IMR-90 (cell line): ENCODE measurements at regions not wholly inside any gene's neighbourhood (a gene's known extent, or its start where the extent isn't known, plus 50 kb on each side); places are given as distances from the start of the nearest gene placed in this dataset.

Source experiments
- ATAC-seq: fragments of 200-7000 bp; cut with Tn5 transposase; 2 replicates; pipeline ENCODE4 v1.9.1; 2020; ENCODE audit warnings: low read depth, mild to moderate bottlenecking, moderate library complexity
- BruUV-seq: library from RNA; stranded (reverse); fragments of 400-500 nt; replicated peaks from 2 replicates; lab custom pipeline; 2021; lab: Mats Ljungman, UMichigan
- CTCF ChIA-PET: fragments of 300-600 bp; formaldehyde crosslinking; extraction: SDS; loops from one replicate; lab custom pipeline; 2021; ENCODE audit warnings: antibody characterized with exemption; lab: Yijun Ruan, JAX
- POLR2A ChIA-PET: fragments of 300-600 bp; sonication (Branson Sonifier 250); formaldehyde crosslinking; loops from one replicate; lab custom pipeline; 2022; ENCODE audit warnings: antibody characterized with exemption; ENCODE audit not compliant: unreplicated experiment; lab: Charles Lee
- DNase-seq: peaks from one replicate; pipeline ENCODE4 v3.0.0; 2013
- H2AFZ ChIP-seq: replicated peaks from 2 replicates; pipeline ENCODE3; 2013; ENCODE audit warnings: low read length, mild to moderate bottlenecking; ENCODE audit not compliant: poor library complexity
- H2AK5ac ChIP-seq: 2 replicates; pipeline ENCODE4 v1.6.1; 2013; ENCODE audit warnings: low read depth, low read length, inconsistent platforms
- H2AK9ac ChIP-seq: replicated peaks from 2 replicates; pipeline ENCODE3; 2013; ENCODE audit warnings: mild to moderate bottlenecking, low read depth, low read length, moderate library complexity; ENCODE audit not compliant: poor library complexity
- H2BK120ac ChIP-seq: 2 replicates; pipeline ENCODE4 v1.6.1; 2013; ENCODE audit warnings: low read depth, low read length, inconsistent platforms
- H2BK15ac ChIP-seq: 3 replicates; pipeline ENCODE4 v1.6.1; 2013; ENCODE audit warnings: low read depth, low read length, inconsistent platforms
- H2BK20ac ChIP-seq: 2 replicates; pipeline ENCODE4 v1.6.1; 2013; ENCODE audit warnings: low read depth, mild to moderate bottlenecking, inconsistent platforms, low read length, moderate library complexity
- H2BK5ac ChIP-seq: 2 replicates; pipeline ENCODE4 v1.6.1; 2013; ENCODE audit warnings: mild to moderate bottlenecking, low read depth, low read length, inconsistent platforms; ENCODE audit not compliant: poor library complexity, severe bottlenecking
- H3K14ac ChIP-seq: replicated peaks from 2 replicates; pipeline ENCODE4 v1.6.1; 2013; ENCODE audit warnings: low read depth, low read length, inconsistent platforms
- H3K18ac ChIP-seq: 2 replicates; pipeline ENCODE4 v1.6.1; 2013; ENCODE audit warnings: low read depth, low read length, control low read depth
- H3K23ac ChIP-seq: 2 replicates; pipeline ENCODE4 v1.6.1; 2013; ENCODE audit warnings: low read depth, low read length, inconsistent platforms
- H3K27ac ChIP-seq: 2 replicates; pipeline ENCODE4 v1.5.1; 2013; ENCODE audit warnings: mild to moderate bottlenecking, control low read depth, low read length; ENCODE audit not compliant: insufficient read depth
- H3K27me3 ChIP-seq: 2 replicates; pipeline ENCODE4 v1.6.1; 2013; ENCODE audit warnings: low read length; ENCODE audit not compliant: control insufficient read depth, insufficient read depth
- H3K36me3 ChIP-seq: 2 replicates; pipeline ENCODE4 v1.6.1; 2013; ENCODE audit warnings: low read length, mixed read lengths; ENCODE audit not compliant: control insufficient read depth, insufficient read depth
- H3K4ac ChIP-seq: 2 replicates; pipeline ENCODE4 v1.6.1; 2013; ENCODE audit warnings: low read depth, low read length, inconsistent platforms
- H3K4me1 ChIP-seq: 2 replicates; pipeline ENCODE4 v1.6.1; 2013; ENCODE audit warnings: low read length, mixed read lengths; ENCODE audit not compliant: control insufficient read depth, insufficient read depth
- H3K4me2 ChIP-seq: 2 replicates; pipeline ENCODE4 v1.6.1; 2013; ENCODE audit warnings: low read depth, mild to moderate bottlenecking, control low read depth, low read length, moderate library complexity
- H3K4me3 ChIP-seq: 2 replicates; pipeline ENCODE4 v1.5.1; 2013; ENCODE audit warnings: low read depth, mild to moderate bottlenecking, control low read depth, low read length, moderate library complexity; ENCODE audit not compliant: insufficient read depth
- H3K56ac ChIP-seq: 2 replicates; pipeline ENCODE4 v1.6.1; 2013; ENCODE audit warnings: low read length, inconsistent platforms; ENCODE audit not compliant: insufficient read depth; ENCODE audit errors: extremely low read depth
- H3K79me1 ChIP-seq, 2 experiments: 2 replicates each; pipeline ENCODE4 v1.6.1; 2013; ENCODE audit warnings: low read length in 2 of 2, inconsistent platforms in 1 of 2, low read depth in 1 of 2
- H3K9ac ChIP-seq: 2 replicates; pipeline ENCODE4 v1.6.1; 2013; ENCODE audit warnings: low read depth, low read length, control low read depth
- H3K9me1 ChIP-seq: 2 replicates; pipeline ENCODE4 v1.6.1; 2013; ENCODE audit warnings: low read length, inconsistent platforms; ENCODE audit not compliant: insufficient read depth
- H3K9me3 ChIP-seq: 2 replicates; pipeline ENCODE4 v1.6.1; 2013; ENCODE audit warnings: low read length; ENCODE audit not compliant: control insufficient read depth, insufficient read depth
- H4K20me1 ChIP-seq: 2 replicates; pipeline ENCODE4 v1.6.1; 2013; ENCODE audit warnings: low read length, inconsistent platforms; ENCODE audit not compliant: insufficient read depth
- H4K5ac ChIP-seq: 2 replicates; pipeline ENCODE4 v1.6.1; 2013; ENCODE audit warnings: mild to moderate bottlenecking, low read depth, low read length, control low read depth
- H4K8ac ChIP-seq, 2 experiments: 2 replicates each; pipeline ENCODE4 v1.6.1; 2013; ENCODE audit warnings: low read depth in 2 of 2, low read length in 2 of 2, control low read depth in 1 of 2, inconsistent platforms in 1 of 2
- H4K91ac ChIP-seq: 2 replicates; pipeline ENCODE4 v1.6.1; 2013; ENCODE audit warnings: low read depth, low read length, inconsistent platforms; ENCODE audit not compliant: insufficient read depth
- FOS ChIP-seq: fragments of 150-350 bp; IDR thresholded peaks from 2 replicates; pipeline ENCODE4 v1.6.1; 2016; ENCODE audit warnings: low read depth, low read length
- MAZ ChIP-seq: IDR thresholded peaks from 2 replicates; pipeline ENCODE4 v1.6.1; 2012; ENCODE audit warnings: low read depth, mild to moderate bottlenecking, low read length, improper control_type of control experiment, moderate library complexity, borderline replicate concordance
- WGBS, 2 experiments: methylation state at CpG; one replicate each; pipeline versions ENCODE4 v1.1.5 to v1.1.7; 2013; ENCODE audit warnings: missing lambda C conversion rate in 2 of 2; ENCODE audit not compliant: insufficient read length in 1 of 2; ENCODE audit errors: extremely low coverage in 2 of 2; 5-methylcytosine and 5-hydroxymethylcytosine counted together
- dilution Hi-C: fragments of 300-500 bp; cut with HindIII; formaldehyde crosslinking; loops from one replicate; pipeline ENCODE4 v1.14.3; 2018; ENCODE audit warnings: low sequenced_read_pairs; ENCODE audit not compliant: unreplicated experiment
- in situ Hi-C: fragments of 300-500 bp; cut with MboI; formaldehyde crosslinking; loops from 3 replicates; pipeline ENCODE4 v1.14.3; 2019; ENCODE audit warnings: low sequenced_read_pairs, inconsistent platforms, mixed read lengths
- intact Hi-C: fragments of 100-400 bp; cut with micrococcal nuclease; formaldehyde crosslinking; loops from 2 replicates; pipeline ENCODE4 v1.10.0; 2022

- TF ChIP-seq MAZ: no peak
These were observed 87.5 kb upstream of the NKX1-1 start (continued) for GRCh38 chr4:1493540-1494287.

GRCh38 chr4:1492651-1493539 lies 86.7 kb upstream of the NKX1-1 start:
- H3K79me1 ChIP-seq: no peaks in the 10 kb centered on the region
- no peak overlapping the region for H3K9ac ChIP-seq
- 0 out of 2 replicates have a peak, but pooled peaks cover 3% of the 10 kb centered on the region for H3K9me1 ChIP-seq
- no peak overlapping the region for H4K8ac ChIP-seq
- H3K4ac ChIP-seq: no peak overlapping the region
- POLR2A ChIA-PET: no interaction called here
- no peak overlapping the region for H3K27ac ChIP-seq
- CTCF ChIA-PET: no interaction called here
- no peak overlapping the region for H4K91ac ChIP-seq
- DNase-seq (no peak), ATAC-seq (no peak)
- H3K56ac ChIP-seq: no peak overlapping the region
- WGBS, 2 experiments: 27% methylated on average over 16 of the region's 46 CpGs; no CpG with 5 or more reads in 1 of the 2 experiments
- no peak overlapping the region for H2AFZ ChIP-seq
- no peak overlapping the region for H2BK120ac ChIP-seq
- H3K18ac ChIP-seq: no peak overlapping the region
- H2BK20ac ChIP-seq: no peak overlapping the region
- no peak overlapping the region for H3K14ac ChIP-seq
- no peak overlapping the region for H4K5ac ChIP-seq
- H3K23ac ChIP-seq: no peak overlapping the region
- no peaks in the 10 kb centered on the region for H4K20me1 ChIP-seq
- no peak for TF ChIP-seq FOS
- H2BK5ac ChIP-seq: no peak overlapping the region
- no peak overlapping the region for H2AK5ac ChIP-seq
- intact Hi-C loops: no loop called here
- in situ Hi-C loops: no loop called here
- no peak overlapping the region for H3K4me3 ChIP-seq
- H2BK15ac ChIP-seq: no peak overlapping the region
- H3K4me2 ChIP-seq: no peak overlapping the region
- no peaks in the 10 kb centered on the region for H3K9me3 ChIP-seq
- H3K4me1 ChIP-seq: no peaks in the 10 kb centered on the region
- dilution Hi-C loops: no loop called here
- H3K36me3 ChIP-seq: no peaks in the 10 kb centered on the region
- BruUV-seq: no TSS peak
- H2AK9ac ChIP-seq: no peak overlapping the region
- peaks cover 42% of the 10 kb centered on the region; the same call in 1 of the 2 replicates for H3K27me3 ChIP-seq
